ENCODE measurements at regions not wholly inside any gene's neighbourhood (a gene's known extent, or its start where the extent isn't known, plus 50 kb on each side); places are given as distances from the start of the nearest gene placed in this dataset.

GRCh38 chr15:96088650-96089049, 241.8 kb upstream of the NR2F2 start:
- TF ChIP-seq CTCF (IDR thresholded peaks at IDR 0.05; ENCODE audit: borderline replicate concordance, extremely low read depth, low read length, poor library complexity, severe bottlenecking) (no peak), EZH2 (IDR thresholded peaks at IDR 0.05; ENCODE audit: borderline replicate concordance, low read depth, low read length, severe bottlenecking) (no peak)
